GM12872 (cell line): ENCODE measurements at regions not wholly inside any gene's neighbourhood (a gene's known extent, or its start where the extent isn't known, plus 50 kb on each side); places are given as distances from the start of the nearest gene placed in this dataset.

Source experiments
- TF ChIP-seq, protein P1 (sequence below): IDR thresholded peaks from 3 replicates; pipeline ENCODE4 v1.5.1; 2011; ENCODE audit warnings: low read depth, mild to moderate bottlenecking, low read length, moderate library complexity; ENCODE audit not compliant: insufficient read depth

DNA sequence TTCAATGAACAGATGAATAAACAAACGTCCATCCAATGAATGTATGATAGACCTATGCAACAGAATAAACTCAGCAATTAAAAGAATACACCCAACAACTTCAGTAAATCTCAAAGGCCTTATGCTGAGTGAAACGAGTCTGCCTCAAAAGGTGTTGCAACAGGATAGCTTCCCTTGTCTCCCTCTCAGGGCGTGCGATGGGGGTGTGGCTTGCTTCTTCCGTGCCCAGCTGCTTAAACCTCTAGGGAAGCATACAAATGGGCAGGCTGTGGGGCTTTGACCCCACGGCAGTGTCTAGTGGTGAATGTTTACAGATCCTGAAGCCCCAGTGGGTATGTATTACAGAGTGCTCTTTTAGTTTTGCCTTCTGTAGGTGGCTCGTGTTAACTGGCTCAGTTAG, 87.0 kb upstream of the CCL21 start:
- TF ChIP-seq, protein P1, sequence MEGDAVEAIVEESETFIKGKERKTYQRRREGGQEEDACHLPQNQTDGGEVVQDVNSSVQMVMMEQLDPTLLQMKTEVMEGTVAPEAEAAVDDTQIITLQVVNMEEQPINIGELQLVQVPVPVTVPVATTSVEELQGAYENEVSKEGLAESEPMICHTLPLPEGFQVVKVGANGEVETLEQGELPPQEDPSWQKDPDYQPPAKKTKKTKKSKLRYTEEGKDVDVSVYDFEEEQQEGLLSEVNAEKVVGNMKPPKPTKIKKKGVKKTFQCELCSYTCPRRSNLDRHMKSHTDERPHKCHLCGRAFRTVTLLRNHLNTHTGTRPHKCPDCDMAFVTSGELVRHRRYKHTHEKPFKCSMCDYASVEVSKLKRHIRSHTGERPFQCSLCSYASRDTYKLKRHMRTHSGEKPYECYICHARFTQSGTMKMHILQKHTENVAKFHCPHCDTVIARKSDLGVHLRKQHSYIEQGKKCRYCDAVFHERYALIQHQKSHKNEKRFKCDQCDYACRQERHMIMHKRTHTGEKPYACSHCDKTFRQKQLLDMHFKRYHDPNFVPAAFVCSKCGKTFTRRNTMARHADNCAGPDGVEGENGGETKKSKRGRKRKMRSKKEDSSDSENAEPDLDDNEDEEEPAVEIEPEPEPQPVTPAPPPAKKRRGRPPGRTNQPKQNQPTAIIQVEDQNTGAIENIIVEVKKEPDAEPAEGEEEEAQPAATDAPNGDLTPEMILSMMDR, result no peak

- TF ChIP-seq, protein P1, result no peak
Observed at GRCh38 chr9:34793428-34793827, 83.5 kb upstream of the CCL21 start.

- TF ChIP-seq, protein P1, result no peak
Observed at GRCh38 chr9:34783951-34784487, 74.1 kb upstream of the CCL21 start.

- TF ChIP-seq, protein P1, result no peak
Observed at GRCh38 chr9:34782372-34782771, 72.4 kb upstream of the CCL21 start.

- TF ChIP-seq, protein P1, result no peak
Observed at GRCh38 chr9:34777666-34778065, 67.7 kb upstream of the CCL21 start.

DNA sequence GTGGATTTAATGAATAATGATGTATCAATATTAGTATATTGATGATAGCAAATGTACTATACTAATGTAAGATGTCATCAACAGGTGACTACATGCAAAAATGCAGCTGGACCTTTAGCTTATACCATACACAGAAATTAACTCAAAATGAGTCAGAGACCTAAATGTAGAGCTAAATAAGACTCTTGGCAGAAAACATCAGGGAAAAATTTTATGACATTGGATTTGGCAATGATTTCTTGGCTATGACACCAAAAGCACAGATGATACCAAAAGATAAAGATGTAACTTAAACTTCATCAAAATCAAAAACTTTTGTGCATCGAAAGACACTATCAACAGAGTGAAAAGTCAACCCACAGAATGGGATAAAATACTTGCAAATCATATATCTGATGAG, 64.0 kb upstream of the CCL21 start:
- TF ChIP-seq, protein P1, result no peak

DNA sequence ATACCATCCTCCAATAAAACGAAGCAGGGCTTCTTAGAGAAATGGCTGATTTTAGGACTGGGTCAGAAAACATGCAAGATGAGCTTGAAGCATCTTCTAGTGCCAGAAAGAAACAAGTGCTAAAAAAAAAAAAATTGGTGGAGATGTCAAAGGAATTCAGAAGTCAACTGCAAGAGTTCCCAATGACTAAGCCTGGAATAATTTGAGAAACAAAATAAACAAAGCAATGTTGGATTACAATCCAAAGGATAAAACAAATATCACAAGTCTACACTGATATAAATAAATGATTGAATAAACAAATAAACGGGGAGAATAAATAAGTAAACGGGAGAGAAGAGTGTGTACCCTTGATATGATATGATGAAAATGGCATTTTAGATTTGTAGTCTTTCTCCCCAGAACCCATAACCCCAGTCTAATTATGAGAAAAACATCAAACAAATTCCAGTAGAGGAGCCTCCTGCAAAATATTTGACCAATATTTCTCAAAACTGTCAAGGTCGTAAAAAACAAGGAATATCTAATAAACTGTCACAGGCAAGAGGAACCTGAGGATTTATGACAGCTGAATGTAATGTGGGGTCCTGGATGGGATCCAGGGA, 63.5 kb upstream of the CCL21 start:
- TF ChIP-seq, protein P1, result no peak
